Aorta (tissue), 5 donors: ENCODE measurements at regions not wholly inside any gene's neighbourhood (a gene's known extent, or its start where the extent isn't known, plus 50 kb on each side); places are given as distances from the start of the nearest gene placed in this dataset.

Source experiments
- ATAC-seq: fragments of 200-7000 bp; cut with Tn5 transposase; one replicate; pipeline ENCODE4 v1.9.1; 2022; ENCODE audit warnings: moderate library complexity; ENCODE audit not compliant: low FRiP score
- DNase-seq, 2 donors: peaks; one replicate each; pipeline ENCODE4 v3.0.0-alpha.2; 2020
- H3K27ac ChIP-seq, 2 donors: one replicate each; pipeline ENCODE4 v1.5.1; 2013; ENCODE audit warnings: low read length in 2 of 2, mild to moderate bottlenecking in 2 of 2, moderate library complexity in 2 of 2, control low read depth in 1 of 2, inconsistent platforms in 1 of 2, low read depth in 1 of 2
- H3K27me3 ChIP-seq, 2 donors: one replicate each; pipeline ENCODE4 v1.6.1; 2013; ENCODE audit warnings: control low read depth in 1 of 2, low read length in 1 of 2, mild to moderate bottlenecking in 1 of 2, moderate library complexity in 1 of 2; ENCODE audit not compliant: insufficient read depth in 2 of 2, control insufficient read depth in 1 of 2
- H3K36me3 ChIP-seq, 2 donors: one replicate each; pipeline ENCODE4 v1.6.1; 2013; ENCODE audit warnings: control low read depth in 1 of 2, low read length in 1 of 2, mild to moderate bottlenecking in 1 of 2; ENCODE audit not compliant: insufficient read depth in 2 of 2, control insufficient read depth in 1 of 2
- H3K4me1 ChIP-seq, 2 donors: one replicate each; pipeline ENCODE4 v1.6.1; 2013; ENCODE audit warnings: low read length in 2 of 2, control low read depth in 1 of 2, mild to moderate bottlenecking in 1 of 2, moderate library complexity in 1 of 2; ENCODE audit not compliant: insufficient read depth in 2 of 2, control insufficient read depth in 1 of 2
- H3K4me3 ChIP-seq, 2 donors: one replicate each; pipeline ENCODE4 v1.5.1; 2013; ENCODE audit warnings: low read length in 2 of 2, control low read depth in 1 of 2, mild to moderate bottlenecking in 1 of 2
- H3K9me3 ChIP-seq: one replicate; pipeline ENCODE4 v1.6.1; 2013; ENCODE audit warnings: mild to moderate bottlenecking, low read length; ENCODE audit not compliant: control insufficient read depth
- WGBS, 2 donors: extraction: QIAGEN DNeasy Blood & Tissue Kit; methylation state at CpG; one replicate each; pipeline ENCODE4 v1.1.7; 2013; 5-methylcytosine and 5-hydroxymethylcytosine counted together
- intact Hi-C, 2 donors: fragments of 100-400 bp; cut with DNase I; formaldehyde crosslinking; loops; one replicate each; pipeline versions ENCODE4 v1.14.2 to v1.15.0; 2022
- donor health status: healthy with polysubstance abuse.
- donor health status: Bipolar disorder and iron deficiency.
- donor health status: DM: no; HTN: no; CAD: no.
- donor health status: DM: no; HTN: no; CAD: no.
- donor health status: DM: yes; HTN: yes; CAD: no.

GRCh38 chr20:56839222-56839621 is 210.1 kb downstream of the TFAP2C start:
- H3K9me3 ChIP-seq = peaks cover 2% of the 10 kb centered on the region
- intact Hi-C loops = no loop called here
- no peaks in the 10 kb centered on the region for H3K36me3 ChIP-seq
- ATAC-seq = no peak
- H3K27me3 ChIP-seq = no peaks in the 10 kb centered on the region
- no peaks in the 10 kb centered on the region for H3K4me1 ChIP-seq
- H3K4me3 ChIP-seq = no peak overlapping the region
- H3K27ac ChIP-seq = no peak overlapping the region
- DNase-seq = no peak
- 83 to 92% methylated on average over 1 to 2 of the region's 2 CpGs for WGBS, 2 donors

GRCh38 chr20:56839786-56840185 is 210.7 kb downstream of the TFAP2C start:
- Histone ChIP-seq H3K27ac (no peak overlapping the region), H3K9me3 (peaks cover 2% of the 10 kb centered on the region), H3K36me3 (no peaks in the 10 kb centered on the region), H3K27me3 (no peaks in the 10 kb centered on the region), H3K4me1 (no peaks in the 10 kb centered on the region), H3K4me3 (no peak overlapping the region)
- no peak for DNase-seq
- no peak for ATAC-seq
- intact Hi-C loops = no loop called here
- WGBS, 2 donors = 36 to 39% methylated on average over 5 of the region's 5 CpGs

GRCh38 chr20:56840716-56841261 is 211.7 kb downstream of the TFAP2C start:
- H3K9me3 ChIP-seq = no peaks in the 10 kb centered on the region
- H3K27me3 ChIP-seq = no peaks in the 10 kb centered on the region
- H3K4me3 ChIP-seq = no peak overlapping the region
- intact Hi-C loops = no loop called here
- H3K4me1 ChIP-seq = no peaks in the 10 kb centered on the region
- H3K27ac ChIP-seq = no peak overlapping the region
- H3K36me3 ChIP-seq = no peaks in the 10 kb centered on the region
- ATAC-seq = no peak
- DNase-seq = no peak
- WGBS, 2 donors = 56 to 60% methylated on average over 3 of the region's 3 CpGs

GRCh38 chr20:56841346-56841908 is 212.3 kb downstream of the TFAP2C start:
- intact Hi-C loops = no loop called here
- no peak for DNase-seq
- Histone ChIP-seq H3K4me3 (no peak overlapping the region), H3K9me3 (no peaks in the 10 kb centered on the region), H3K27ac (no peak overlapping the region), H3K36me3 (no peaks in the 10 kb centered on the region), H3K27me3 (no peaks in the 10 kb centered on the region), H3K4me1 (no peaks in the 10 kb centered on the region)
- no peak for ATAC-seq
- WGBS, 2 donors = 7 to 13% methylated on average over 6 of the region's 6 CpGs

GRCh38 chr20:56842056-56842455 is 212.9 kb downstream of the TFAP2C start:
- Histone ChIP-seq H3K4me3 (no peak overlapping the region), H3K36me3 (no peaks in the 10 kb centered on the region), H3K9me3 (no peaks in the 10 kb centered on the region)

GRCh38 chr20:56843386-56843785 is 214.3 kb downstream of the TFAP2C start:
- intact Hi-C loops = no loop called here
- Histone ChIP-seq H3K9me3 (no peaks in the 10 kb centered on the region), H3K27ac (no peak overlapping the region), H3K4me1 (no peaks in the 10 kb centered on the region), H3K27me3 (no peaks in the 10 kb centered on the region), H3K36me3 (no peaks in the 10 kb centered on the region), H3K4me3 (no peak overlapping the region)
- no peak for DNase-seq
- 58 to 65% methylated on average over 7 of the region's 7 CpGs for WGBS, 2 donors
- no peak for ATAC-seq

More at GRCh38 chr20:56842056-56842455, 212.9 kb downstream of the TFAP2C start:
- intact Hi-C loops = no loop called here
- ATAC-seq (no peak), DNase-seq (no peak)
- Histone ChIP-seq H3K4me1 (no peaks in the 10 kb centered on the region), H3K27ac (no peak overlapping the region), H3K27me3 (no peaks in the 10 kb centered on the region)
- 48 to 50% methylated on average over 9 of the region's 9 CpGs for WGBS, 2 donors

GRCh38 chr20:56843817-56844216 is 214.7 kb downstream of the TFAP2C start:
- ATAC-seq (no peak), DNase-seq (no peak)
- Histone ChIP-seq H3K9me3 (no peaks in the 10 kb centered on the region), H3K4me1 (no peaks in the 10 kb centered on the region), H3K4me3 (no peak overlapping the region), H3K27ac (no peak overlapping the region), H3K27me3 (no peaks in the 10 kb centered on the region), H3K36me3 (no peaks in the 10 kb centered on the region)
- WGBS, 2 donors = 54 to 62% methylated on average over 4 of the region's 4 CpGs
- intact Hi-C loops = no loop called here

GRCh38 chr20:56845546-56846086 is 216.5 kb downstream of the TFAP2C start:
- DNase-seq (no peak), ATAC-seq (no peak)
- Histone ChIP-seq H3K9me3 (no peaks in the 10 kb centered on the region), H3K27me3 (no peaks in the 10 kb centered on the region), H3K27ac (no peak overlapping the region), H3K36me3 (no peaks in the 10 kb centered on the region), H3K4me1 (no peaks in the 10 kb centered on the region), H3K4me3 (no peak overlapping the region)
- WGBS, 2 donors = 62 to 65% methylated on average over 4 of the region's 4 CpGs
- intact Hi-C loops = no loop called here

GRCh38 chr20:56848561-56848960 is 219.5 kb downstream of the TFAP2C start:
- no peak overlapping the region for H3K27ac ChIP-seq
- 17% methylated on average over 12 of the region's 12 CpGs for WGBS, 2 donors
- H3K4me1 ChIP-seq = no peaks in the 10 kb centered on the region
- H3K36me3 ChIP-seq = no peaks in the 10 kb centered on the region
- H3K27me3 ChIP-seq = no peaks in the 10 kb centered on the region
- ATAC-seq (no peak), DNase-seq (no peak)
- peaks cover 1% of the 10 kb centered on the region for H3K9me3 ChIP-seq
- intact Hi-C loops = no loop called here
- no peak overlapping the region for H3K4me3 ChIP-seq
